SU-DHL-6 (cell line): ENCODE measurements at regions not wholly inside any gene's neighbourhood (a gene's known extent, or its start where the extent isn't known, plus 50 kb on each side); places are given as distances from the start of the nearest gene placed in this dataset.

Experiments
- CTCF ChIP-seq: fragments of 200-600 bp; sonication (generic); IDR thresholded peaks from one replicate; pipeline ENCODE4 v1.5.1; 2017; ENCODE audit warnings: antibody characterized with exemption, mild to moderate bottlenecking, low read length, moderate library complexity; ENCODE audit not compliant: insufficient read depth, poor library complexity, severe bottlenecking
- EZH2phosphoT487 ChIP-seq: fragments of 200-600 bp; sonication (generic), shearing (Covaris generic); conservative IDR thresholded peaks from 2 replicates; pipeline ENCODE4 v1.6.1; 2018; ENCODE audit warnings: mild to moderate bottlenecking, antibody characterized with exemption, low read length, moderate library complexity, mixed read lengths

GRCh38 chr5:74130155-74130897 lies 504.3 kb downstream of the ARHGEF28 start:
- no peak for TF ChIP-seq CTCF
- TF ChIP-seq EZH2phosphoT487 = no peak
